ENCODE measurements at regions not wholly inside any gene's neighbourhood (a gene's known extent, or its start where the extent isn't known, plus 50 kb on each side); places are given as distances from the start of the nearest gene placed in this dataset.

GRCh38 chr15:97470417-97470816 lies 490.1 kb upstream of the ARRDC4 start:
- Histone ChIP-seq H2AFZ (ENCODE audit: low read depth) (no peak overlapping the region), H3K4me1 (ENCODE audit: low read depth, poor library complexity, severe bottlenecking) (no peaks in the 10 kb centered on the region), H3K27ac (no peak overlapping the region), H3K36me3 (ENCODE audit: insufficient read depth) (no peaks in the 10 kb centered on the region), H3K4me3 (IDR thresholded peaks at IDR 0.05; ENCODE audit: insufficient read depth, low read depth, low read length) (no peak overlapping the region), H3K79me2 (ENCODE audit: insufficient read depth, low read depth) (no peaks in the 10 kb centered on the region), H3K4me2 (no peak overlapping the region), H4K20me1 (ENCODE audit: insufficient read depth) (no peaks in the 10 kb centered on the region), H3K27me3 (ENCODE audit: insufficient read depth, low read depth) (no peaks in the 10 kb centered on the region), H3K9ac (no peak overlapping the region)
- TF ChIP-seq, protein P1, sequence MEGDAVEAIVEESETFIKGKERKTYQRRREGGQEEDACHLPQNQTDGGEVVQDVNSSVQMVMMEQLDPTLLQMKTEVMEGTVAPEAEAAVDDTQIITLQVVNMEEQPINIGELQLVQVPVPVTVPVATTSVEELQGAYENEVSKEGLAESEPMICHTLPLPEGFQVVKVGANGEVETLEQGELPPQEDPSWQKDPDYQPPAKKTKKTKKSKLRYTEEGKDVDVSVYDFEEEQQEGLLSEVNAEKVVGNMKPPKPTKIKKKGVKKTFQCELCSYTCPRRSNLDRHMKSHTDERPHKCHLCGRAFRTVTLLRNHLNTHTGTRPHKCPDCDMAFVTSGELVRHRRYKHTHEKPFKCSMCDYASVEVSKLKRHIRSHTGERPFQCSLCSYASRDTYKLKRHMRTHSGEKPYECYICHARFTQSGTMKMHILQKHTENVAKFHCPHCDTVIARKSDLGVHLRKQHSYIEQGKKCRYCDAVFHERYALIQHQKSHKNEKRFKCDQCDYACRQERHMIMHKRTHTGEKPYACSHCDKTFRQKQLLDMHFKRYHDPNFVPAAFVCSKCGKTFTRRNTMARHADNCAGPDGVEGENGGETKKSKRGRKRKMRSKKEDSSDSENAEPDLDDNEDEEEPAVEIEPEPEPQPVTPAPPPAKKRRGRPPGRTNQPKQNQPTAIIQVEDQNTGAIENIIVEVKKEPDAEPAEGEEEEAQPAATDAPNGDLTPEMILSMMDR (conservative IDR thresholded peaks at IDR 0.05; ENCODE audit: low read depth, low read length) = no peak

- TF ChIP-seq, protein P1 (conservative IDR thresholded peaks at IDR 0.05; ENCODE audit: low read depth, low read length) = no peak
- Histone ChIP-seq H3K27ac (no peak overlapping the region), H3K9ac (no peak overlapping the region), H3K27me3 (ENCODE audit: insufficient read depth, low read depth) (no peaks in the 10 kb centered on the region), H3K79me2 (ENCODE audit: insufficient read depth, low read depth) (no peaks in the 10 kb centered on the region), H3K4me3 (IDR thresholded peaks at IDR 0.05; ENCODE audit: insufficient read depth, low read depth, low read length) (no peak overlapping the region), H3K4me1 (ENCODE audit: low read depth, poor library complexity, severe bottlenecking) (no peaks in the 10 kb centered on the region), H3K4me2 (no peak overlapping the region), H2AFZ (ENCODE audit: low read depth) (no peak overlapping the region), H3K36me3 (ENCODE audit: insufficient read depth) (no peaks in the 10 kb centered on the region), H4K20me1 (ENCODE audit: insufficient read depth) (no peaks in the 10 kb centered on the region)
Observed at GRCh38 chr15:97473627-97474026, 486.9 kb upstream of the ARRDC4 start.

DNA sequence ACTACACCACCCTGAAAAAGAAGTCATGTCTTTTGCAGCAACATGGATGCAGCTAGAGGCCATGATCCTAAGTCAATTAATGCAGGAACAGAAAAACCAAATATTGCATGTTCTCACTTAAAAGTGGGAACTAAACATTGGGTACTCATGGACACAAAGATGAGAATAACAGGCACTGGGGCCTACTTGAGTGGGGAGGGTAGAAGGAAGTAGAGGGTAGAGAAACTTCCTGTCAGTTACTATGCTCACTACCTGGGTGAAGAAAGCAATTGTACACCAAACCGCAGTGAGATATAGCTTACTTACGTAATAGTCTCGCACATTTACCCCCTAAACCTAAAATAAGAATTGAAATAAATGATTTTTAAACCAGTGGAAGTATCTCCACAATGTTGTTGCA lies 480.5 kb upstream of the ARRDC4 start:
- H3K4me2 ChIP-seq = no peak overlapping the region
- no peak overlapping the region for H3K9ac ChIP-seq
- no peaks in the 10 kb centered on the region for H3K36me3 ChIP-seq (ENCODE audit: insufficient read depth)
- H3K27ac ChIP-seq = no peak overlapping the region
- no peaks in the 10 kb centered on the region for H4K20me1 ChIP-seq (ENCODE audit: insufficient read depth)
- no peak overlapping the region for H2AFZ ChIP-seq (ENCODE audit: low read depth)
- no peaks in the 10 kb centered on the region for H3K4me1 ChIP-seq (ENCODE audit: low read depth, poor library complexity, severe bottlenecking)
- TF ChIP-seq, protein P1 (conservative IDR thresholded peaks at IDR 0.05; ENCODE audit: low read depth, low read length) = no peak
- no peak overlapping the region for H3K4me3 ChIP-seq (IDR thresholded peaks at IDR 0.05; ENCODE audit: insufficient read depth, low read depth, low read length)
- no peaks in the 10 kb centered on the region for H3K79me2 ChIP-seq (ENCODE audit: insufficient read depth, low read depth)
- H3K27me3 ChIP-seq (ENCODE audit: insufficient read depth, low read depth) = no peaks in the 10 kb centered on the region

- Histone ChIP-seq H3K9ac (no peak overlapping the region), H3K27me3 (ENCODE audit: insufficient read depth, low read depth) (no peaks in the 10 kb centered on the region), H3K4me3 (IDR thresholded peaks at IDR 0.05; ENCODE audit: insufficient read depth, low read depth, low read length) (no peak overlapping the region), H3K27ac (no peak overlapping the region), H3K4me2 (no peak overlapping the region), H2AFZ (ENCODE audit: low read depth) (no peak overlapping the region), H3K79me2 (ENCODE audit: insufficient read depth, low read depth) (no peaks in the 10 kb centered on the region), H3K36me3 (ENCODE audit: insufficient read depth) (no peaks in the 10 kb centered on the region), H4K20me1 (ENCODE audit: insufficient read depth) (no peaks in the 10 kb centered on the region), H3K4me1 (ENCODE audit: low read depth, poor library complexity, severe bottlenecking) (no peaks in the 10 kb centered on the region)
- TF ChIP-seq, protein P1 (conservative IDR thresholded peaks at IDR 0.05; ENCODE audit: low read depth, low read length) = no peak
Observed at GRCh38 chr15:97482521-97482920, 478.0 kb upstream of the ARRDC4 start.

Data from KMS-11 (cell line).